HS-27A (cell line): ENCODE measurements at regions not wholly inside any gene's neighbourhood (a gene's known extent, or its start where the extent isn't known, plus 50 kb on each side); places are given as distances from the start of the nearest gene placed in this dataset.

Experiments used
- DNase-seq: peaks from one replicate; pipeline ENCODE4 v3.0.0-alpha.2; 2012; ENCODE audit warnings: low read depth, missing footprints

DNA sequence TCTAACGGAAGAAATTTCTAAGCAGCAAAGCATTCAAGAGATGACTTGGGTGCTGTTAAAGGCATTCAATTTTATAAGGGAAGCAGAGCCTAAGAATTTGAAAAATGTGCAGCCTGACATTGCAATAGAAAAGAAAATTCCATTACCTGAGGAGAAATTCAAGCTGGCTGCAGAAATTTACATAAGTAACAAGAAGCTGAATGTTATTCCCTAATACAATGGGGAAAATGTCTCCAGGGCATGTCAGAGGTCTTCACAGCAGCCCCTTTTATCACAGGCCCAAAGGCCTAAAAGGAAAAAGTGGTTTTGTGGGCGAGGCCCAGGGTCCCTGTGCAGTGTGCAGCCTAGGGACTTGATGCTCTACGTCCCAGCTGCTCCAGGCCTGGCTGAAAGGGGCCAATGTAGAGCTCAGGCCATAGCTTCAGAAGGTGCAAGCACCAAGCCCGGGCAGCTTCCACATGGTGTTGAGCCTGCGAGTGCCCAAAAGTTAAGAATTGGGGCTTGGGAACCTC lies 306.7 kb downstream of the RDH14 start:
- DNase-seq, result no peak

DNA sequence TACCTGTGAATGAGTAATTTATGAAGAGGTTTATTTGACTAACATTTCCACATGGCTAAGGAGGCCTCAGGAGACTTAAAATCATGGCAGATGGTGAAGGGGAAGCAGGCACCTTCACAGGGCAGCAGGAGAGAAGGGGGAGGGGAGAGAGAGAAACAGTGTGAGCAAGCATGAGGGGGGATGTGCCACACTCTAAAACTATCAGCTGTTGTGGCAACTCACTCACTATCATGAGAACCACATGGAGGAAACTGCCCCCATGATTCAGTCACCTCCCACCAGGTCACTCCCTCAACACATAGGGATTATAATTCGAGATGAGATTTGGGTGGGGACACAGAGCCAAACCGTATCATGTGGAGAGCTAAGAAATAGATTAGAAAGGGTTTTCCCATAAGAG lies 309.0 kb downstream of the RDH14 start:
- DNase-seq, result no peak

DNA sequence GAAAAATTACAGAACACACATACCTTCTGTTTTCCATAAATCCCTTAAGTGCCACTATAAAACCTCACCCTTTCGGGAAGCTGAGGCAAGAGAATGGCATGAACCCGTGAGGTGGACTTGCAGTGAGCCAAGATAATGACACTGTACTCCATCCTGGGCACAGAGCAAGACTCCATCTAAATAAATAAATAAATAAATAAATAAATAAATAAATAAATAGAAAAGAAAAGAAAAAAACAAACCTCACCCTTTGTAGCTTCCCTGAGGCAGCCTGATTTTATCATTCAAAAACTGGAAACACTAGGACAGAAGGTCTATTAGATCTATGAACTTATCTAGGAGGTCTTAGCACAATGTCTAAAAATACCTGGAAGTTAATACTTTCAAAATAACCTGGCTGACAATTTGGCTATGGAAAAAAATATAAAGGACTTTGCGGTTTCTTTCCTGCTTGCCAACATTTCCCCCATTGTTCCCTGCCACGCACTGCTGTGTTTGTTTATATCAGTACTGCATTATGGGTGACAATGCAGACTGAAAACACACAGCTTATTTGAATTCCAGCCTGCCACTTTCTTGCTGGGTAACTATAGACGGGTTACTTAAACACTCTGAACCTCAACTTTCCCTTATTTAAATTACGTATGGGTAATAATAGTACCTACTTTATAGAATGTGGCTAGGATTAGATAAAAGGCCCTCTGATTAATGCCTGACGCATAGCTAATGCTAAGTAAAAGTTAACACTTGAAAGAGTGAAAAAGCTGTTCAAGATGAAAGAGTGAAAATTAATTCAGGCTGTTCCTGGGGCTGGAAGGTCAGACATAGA lies 313.0 kb downstream of the RDH14 start:
- no peak for DNase-seq

DNA sequence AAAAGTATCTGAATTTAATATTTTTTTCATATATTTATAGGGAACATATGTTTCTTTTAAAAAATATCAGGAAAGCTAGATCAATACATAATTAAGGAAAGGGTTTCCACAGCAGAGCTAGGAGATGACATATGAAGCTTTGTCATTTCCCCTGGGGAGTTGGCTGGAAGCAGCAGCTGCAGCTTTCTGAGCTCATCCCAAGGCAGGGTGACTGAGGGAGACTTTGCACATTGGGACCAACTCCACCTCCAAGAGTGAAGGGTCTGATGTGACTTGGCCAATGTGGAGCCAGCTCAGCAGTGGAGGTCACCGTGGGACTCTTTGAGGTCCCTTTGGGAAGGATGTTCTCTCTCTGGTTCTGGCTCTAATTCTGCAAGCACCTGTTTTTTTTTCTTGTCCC lies 315.1 kb downstream of the RDH14 start:
- DNase-seq, result no peak

DNA sequence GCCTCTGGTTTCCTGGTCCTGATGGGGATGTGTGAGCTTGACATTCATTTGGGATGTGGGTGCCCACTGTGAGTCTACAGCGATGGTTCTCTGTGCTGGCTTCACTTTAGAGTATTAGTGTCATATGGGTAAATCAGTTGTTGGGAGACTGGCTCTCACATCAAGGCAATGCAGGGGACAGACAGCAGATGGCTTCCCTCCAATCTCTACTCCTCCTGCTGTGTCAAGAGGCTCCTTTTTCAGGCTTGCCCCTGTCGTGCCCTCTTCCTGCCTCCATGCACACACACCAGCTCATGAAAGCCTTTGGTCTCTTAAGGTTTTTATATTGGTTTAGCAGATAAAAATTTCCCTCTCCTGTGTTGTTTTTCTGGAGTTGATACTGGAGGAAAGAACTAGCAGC lies 315.6 kb downstream of the RDH14 start:
- DNase-seq, result no peak

DNA sequence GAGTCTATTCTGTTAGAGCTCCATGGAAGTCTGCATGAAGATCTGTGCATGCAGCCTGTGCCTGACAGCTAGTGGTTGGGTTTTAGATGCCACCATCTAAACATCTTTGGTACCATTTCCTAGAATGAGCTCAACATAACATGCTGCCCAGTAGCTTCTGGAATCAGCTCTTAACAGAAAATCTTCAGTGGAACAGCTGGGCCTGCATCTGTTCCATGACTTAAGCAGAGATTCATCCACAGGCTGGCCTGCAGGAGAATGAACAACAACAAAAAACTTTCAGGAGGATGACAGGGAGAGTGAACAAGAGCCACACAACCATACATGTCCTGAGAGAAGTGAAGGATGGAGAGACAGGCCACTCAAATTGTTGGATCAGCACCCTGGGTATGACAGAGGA lies 316.6 kb downstream of the RDH14 start:
- no peak for DNase-seq

DNA sequence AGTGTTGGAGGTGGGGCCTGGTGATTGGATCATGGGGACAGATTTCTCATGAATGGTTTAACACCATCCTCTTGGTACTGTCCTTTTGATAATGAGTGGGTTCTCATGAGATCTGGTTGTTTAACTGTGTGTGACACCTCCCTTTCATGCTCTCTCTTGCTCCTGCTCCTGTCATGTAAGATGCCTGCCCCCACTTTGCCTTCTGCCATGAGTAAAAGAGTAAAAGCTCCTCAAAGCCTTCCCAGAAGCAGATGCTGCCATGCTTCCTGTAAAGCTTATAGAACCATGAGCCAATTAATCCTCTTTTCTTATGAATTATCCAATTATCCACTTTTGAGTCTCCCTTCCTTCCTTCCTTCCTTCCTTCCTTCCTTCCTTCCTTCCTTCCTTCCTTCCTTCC lies 317.7 kb downstream of the RDH14 start:
- no peak for DNase-seq

DNA sequence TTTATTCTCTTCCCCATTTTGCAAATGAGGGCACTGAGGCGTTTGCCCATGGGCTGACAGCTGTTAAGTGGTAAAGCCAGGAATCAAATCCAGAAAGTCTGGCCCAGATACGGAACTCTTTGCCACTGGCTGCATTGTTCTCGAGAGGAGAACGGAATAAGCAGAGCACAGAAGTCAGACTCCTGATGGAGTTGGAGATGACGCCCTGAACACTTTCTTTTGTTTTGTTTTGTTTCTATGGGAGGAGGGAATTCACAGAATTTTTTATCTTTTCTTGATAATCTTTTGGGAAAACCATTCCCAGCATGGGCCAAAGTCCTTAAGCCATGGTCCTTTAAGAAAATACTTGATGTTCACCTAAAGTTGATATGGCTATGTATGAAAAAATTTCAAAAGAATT lies 322.2 kb downstream of the RDH14 start:
- no peak for DNase-seq

DNA sequence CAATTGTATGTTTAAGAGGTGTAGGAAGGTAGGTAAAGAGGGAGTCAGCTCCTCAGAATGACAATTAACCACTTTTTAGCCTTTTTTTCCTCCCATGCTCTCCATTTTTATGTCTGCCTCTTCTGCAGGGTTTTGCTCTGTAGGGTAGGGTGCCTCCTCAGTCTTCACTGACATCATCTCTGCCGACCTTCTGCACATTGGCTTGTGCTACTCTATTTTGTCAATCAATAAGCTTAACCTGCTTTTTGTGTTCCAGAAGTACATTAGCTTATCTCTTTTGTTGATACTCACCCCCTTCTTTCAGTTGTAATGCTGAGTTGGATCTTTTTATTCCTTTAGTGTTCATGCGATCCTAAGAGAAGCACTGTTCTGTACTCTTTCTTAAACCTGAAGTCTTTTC lies 323.2 kb downstream of the RDH14 start:
- no peak for DNase-seq

DNA sequence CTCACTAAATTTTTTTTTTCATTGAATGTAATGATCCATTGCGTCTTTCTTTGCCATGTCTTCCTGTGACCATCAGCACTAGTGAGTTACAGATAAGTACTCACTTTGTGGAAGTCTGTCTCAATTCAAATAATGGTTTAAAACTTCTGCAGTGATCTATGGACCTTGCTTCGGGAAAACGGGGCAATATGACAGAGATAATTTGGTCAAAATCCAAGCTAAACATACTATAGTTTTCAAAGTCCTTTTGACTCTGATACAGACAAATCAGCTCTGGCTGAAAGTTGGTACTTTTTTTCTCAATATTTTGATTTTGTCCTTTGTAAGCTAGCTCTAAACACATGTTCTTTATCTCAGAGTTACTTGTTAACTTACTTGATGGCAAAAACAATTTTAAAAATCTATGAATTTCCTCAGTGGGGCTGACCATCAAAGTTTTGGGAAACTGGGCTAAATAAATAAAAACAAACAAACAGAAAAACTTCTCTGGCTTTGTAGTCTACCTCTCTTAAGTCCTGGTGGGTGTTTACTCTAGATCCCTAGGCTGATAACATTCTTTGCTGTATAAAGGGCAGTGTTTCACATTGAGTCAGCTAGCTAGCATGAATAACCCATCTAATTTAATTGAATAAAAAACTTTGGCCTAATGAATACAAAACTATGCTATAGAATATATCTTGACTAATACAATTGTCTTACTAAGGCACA lies 327.6 kb downstream of the RDH14 start:
- DNase-seq, result no peak

DNA sequence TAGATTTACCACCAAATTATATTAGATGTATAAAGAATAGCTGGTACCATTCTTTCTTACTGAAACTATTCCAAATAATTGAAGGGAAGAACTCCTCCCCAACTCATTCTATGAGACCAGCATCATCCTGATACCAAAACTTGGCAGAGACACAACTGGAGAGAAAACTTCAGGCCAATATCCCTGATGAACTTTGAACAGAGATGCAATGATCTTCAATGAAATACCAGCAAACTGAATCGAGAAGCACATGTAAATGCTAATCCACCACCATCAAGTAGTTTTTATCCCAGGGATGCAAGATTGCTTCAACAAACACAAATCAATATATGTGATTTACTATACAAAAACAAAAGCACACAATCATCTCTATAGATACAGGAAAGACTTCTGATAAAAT lies 329.8 kb downstream of the RDH14 start:
- no peak for DNase-seq

DNA sequence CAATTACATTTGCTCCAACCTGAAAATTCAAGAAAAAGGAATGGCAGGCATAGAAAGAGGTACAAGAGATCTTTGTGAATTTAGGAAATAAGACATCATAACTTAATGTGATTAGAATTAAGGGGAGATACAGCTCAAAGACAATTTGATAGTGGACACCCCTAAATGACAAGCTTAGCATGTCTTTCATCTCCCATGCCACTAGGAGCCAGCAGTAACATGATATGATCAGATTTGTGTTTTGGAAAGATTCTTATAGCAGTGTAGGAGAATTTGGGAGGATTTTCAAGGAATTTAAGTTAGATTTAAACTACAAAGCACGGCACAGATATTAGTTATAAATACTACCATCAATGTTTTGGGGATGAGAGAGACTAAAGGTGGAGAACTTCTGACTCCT lies 340.8 kb downstream of the RDH14 start:
- no peak for DNase-seq

DNA sequence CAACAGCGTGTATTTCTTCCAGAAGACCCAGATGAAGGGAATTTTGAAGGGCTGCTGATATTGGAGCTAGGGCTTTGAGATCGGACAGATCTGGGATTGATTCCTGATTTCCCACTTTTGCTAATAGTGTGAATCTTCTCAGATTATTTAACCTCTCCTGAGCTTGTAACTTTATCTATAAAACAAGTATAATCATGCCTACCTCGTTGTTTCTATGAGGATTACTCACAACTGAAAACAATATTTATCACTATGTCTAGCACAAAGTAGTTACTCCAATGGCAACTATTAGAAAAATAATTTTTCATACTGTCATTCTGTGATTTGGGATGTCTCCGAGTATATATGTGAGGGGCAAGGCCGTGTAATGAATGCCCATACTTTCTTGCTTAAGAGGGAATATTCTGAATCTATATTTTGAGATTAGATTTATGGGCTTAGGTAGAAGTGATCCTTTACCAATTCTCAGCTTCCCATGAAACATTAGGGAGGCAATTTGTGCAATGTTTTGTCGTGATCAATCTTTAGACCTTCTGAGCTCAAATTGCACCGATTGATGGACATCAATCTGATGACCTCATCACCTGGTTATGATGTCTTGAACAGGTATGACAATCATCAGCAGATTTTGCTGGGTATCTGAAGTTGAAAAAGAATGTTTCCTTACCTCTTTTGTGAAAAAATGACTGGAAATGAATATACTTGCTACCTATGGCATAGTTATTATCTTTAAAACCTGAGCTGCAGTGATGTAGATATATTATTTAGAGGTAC lies 339.9 kb downstream of the KCNS3 start:
- no peak for DNase-seq

DNA sequence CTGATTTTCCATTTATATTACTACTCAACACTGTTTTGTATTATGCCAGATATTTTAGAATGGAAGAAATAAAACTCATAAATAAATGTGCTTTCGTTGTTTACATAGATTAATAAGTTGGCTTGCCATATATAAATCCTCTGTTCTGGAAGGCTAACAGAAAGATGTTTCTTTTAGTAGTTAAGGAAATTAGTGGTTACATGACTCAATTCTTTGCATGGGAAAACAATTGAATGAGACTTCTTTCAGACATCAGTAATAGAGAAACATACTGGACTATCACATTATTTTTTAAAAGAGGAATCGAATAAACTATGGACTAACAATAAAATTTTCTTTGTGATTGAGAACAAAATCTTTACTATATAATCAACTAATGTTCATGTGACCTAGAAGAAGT lies 336.5 kb downstream of the KCNS3 start:
- DNase-seq, result no peak

DNA sequence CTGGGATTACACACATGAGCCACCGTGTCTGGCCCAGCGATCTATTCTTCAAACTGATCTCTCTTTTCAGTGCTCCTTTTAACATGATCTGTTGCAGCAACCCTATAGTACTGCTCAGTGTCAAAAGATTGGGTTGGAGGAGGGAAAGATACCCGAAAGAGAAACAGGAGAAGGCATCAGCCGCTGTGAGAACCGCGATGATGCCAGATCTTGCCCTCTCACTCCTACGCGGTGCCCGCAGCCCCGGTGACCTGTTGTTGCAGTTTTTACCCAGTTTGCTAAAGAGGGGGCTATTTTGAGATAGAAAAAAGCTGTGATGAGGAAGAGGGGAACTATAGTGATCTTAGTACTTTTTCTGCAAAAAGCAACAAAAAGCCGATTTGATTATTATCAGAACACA lies 335.5 kb downstream of the KCNS3 start:
- DNase-seq, result no peak

DNA sequence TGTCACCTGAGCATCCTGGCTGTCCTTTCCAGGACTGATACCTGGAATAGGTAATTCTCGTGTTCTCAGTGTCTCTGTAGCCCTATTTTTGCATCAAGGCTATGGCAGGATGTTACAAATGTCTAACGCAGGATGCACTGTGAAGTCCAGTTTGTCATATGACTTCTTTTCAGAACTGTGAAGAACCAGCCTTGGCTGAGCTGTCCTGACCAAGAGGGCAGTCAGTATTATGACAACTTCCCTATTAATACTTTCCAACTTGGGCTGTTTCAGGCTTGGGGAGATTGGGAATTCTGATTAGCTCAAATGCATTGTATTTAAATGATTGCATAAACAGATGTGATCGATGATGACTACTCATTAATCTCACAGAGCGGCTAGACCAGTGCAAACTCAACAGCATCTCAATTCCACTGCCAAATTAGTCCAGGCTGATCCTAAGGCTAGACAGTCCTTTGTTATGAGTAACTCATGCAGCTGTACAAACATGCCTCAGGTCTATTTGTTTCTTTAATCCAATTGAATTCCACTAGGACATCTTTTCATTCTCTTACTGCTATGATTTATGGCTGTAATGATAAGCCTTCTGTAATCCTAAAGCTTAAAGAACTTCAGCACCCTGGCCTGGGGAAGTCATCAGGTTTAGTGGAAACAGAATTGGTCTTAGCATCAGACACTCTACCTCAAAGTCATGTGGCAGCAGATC lies 331.6 kb downstream of the KCNS3 start:
- DNase-seq, result peak; percentile 69

DNA sequence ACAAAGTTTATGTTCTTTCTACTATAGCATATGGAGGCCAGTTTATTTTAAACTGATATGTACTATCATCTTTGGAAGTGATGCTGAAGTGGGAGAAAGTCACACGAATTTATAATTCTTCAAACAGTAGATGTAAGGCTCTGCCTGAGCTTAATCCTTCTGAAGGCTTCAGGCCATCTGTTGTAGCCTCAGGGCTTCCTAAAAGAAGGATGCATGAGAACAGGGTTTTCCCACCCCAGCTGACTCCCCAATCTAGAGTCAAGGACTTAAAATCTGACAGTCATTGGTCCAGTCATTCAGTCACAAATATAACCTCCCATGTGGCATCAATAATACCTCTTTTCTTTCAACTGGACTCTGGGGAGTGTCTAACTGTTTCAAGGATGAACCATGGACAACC lies 330.5 kb downstream of the KCNS3 start:
- DNase-seq, result no peak

DNA sequence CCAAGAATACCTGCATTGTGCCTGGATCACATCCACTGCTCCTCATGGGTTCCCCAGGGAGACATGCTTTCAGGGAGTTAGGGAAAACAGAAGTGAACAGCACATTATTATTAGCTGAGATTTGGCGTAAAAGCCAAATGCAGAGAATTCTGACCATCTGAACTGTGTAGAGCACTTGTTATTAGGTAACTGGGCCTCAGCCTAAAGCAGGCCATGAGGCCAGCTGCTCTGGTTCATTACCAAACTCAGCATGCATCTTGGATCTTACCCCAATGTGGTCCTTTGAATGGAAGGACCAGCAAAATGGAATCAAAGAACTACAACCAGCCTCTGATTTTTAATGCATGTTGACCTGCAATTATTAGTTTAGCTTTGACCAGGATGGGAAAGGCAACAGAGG lies 322.3 kb downstream of the KCNS3 start:
- no peak for DNase-seq

DNA sequence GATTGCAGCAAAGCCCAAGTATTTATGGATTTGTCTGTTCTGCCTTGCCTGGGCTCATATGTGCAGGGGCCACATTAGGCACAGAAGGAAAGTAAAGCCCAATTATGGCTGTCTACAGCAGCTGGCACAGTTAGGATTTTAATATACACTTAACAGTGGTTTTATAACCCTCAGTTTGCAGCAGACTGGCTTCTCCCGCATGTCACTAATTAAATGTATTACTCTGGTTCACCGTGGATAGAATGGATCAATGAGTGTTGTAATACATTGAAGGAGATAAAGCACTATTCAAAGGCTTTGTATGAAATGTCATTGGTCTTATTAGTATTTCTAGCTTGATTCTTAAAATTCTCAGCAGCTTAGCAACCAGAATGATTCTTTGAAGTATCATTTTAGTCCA lies 320.2 kb downstream of the KCNS3 start:
- no peak for DNase-seq

DNA sequence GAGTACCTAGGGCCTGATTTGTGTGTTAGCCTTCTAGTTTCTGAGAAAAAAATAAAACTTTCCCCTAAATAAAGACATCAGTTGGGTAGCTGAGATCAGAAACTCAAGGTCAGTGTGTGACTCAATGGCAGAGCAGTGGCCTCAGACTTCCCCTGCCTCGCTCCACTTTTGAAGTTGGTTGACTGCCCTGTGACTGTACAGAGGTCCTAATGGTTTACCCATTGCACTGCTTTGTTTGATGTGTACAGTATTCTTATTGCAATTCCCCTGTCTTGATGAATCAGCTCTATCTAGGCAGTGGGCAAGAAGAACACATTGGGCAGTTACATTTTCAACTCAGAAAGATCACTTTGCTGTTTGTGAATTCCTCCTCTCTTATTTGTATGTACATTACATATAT lies 315.7 kb downstream of the KCNS3 start:
- DNase-seq, result no peak

DNA sequence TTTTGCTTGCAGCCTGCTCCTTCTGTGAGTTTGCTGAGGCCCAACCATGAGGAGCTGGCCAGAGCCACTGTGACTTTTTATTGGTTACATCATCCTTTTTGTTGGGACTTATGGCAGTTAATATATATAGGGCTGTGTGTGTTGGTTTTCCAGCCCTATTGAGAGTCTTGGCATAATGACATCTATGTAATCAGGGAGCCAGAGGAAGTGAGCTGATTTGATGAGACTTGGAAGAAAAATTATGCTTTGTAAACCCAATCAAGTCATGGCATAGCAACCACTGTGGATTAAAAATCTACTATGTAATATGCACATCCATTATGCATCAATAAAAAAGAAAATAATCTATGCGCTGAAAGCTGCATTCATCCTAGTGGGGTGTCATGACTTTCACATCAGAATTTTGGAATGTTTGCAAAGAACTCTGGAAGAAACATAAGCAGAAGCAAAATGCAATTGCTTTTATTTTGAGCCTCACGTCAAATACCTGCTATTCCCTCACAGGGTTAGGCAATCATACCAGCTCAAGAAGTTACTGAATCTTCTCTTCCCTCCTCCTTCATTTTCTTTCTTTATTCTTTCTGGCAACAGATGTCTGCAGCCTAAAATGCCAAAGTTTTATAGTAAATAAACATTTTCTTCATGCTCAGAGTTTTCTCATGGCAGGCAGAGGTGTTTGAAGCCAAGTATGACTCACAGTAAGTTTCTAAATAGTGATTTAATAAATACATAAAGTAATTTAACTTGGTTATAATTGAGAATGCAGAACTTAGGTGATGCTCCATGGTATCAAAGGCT lies 308.5 kb downstream of the KCNS3 start:
- no peak for DNase-seq
